B cell (primary cell): ENCODE measurements at regions not wholly inside any gene's neighbourhood (a gene's known extent, or its start where the extent isn't known, plus 50 kb on each side); places are given as distances from the start of the nearest gene placed in this dataset.

ENCODE experiments used
- ATAC-seq: fragments of 200-7000 bp; cut with Tn5 transposase; one replicate; pipeline ENCODE4 v1.10.0; 2021; ENCODE audit warnings: low read depth, mild to moderate bottlenecking, moderate number of reproducible peaks, moderate library complexity
- CTCF ChIA-PET: fragments of 350-600 bp; sonication (Branson Sonifier 250); formaldehyde crosslinking; loops from one replicate; lab custom pipeline; 2021; ENCODE audit warnings: antibody characterized with exemption, inconsistent platforms; lab: Charles Lee
- POLR2A ChIA-PET: fragments of 350-600 bp; sonication (Branson Sonifier 250); formaldehyde crosslinking; loops from one replicate; lab custom pipeline; 2021; ENCODE audit warnings: antibody characterized with exemption; lab: Charles Lee
- DNase-seq: peaks from one replicate; pipeline ENCODE4 v3.0.0; 2013
- H2AFZ ChIP-seq: 2 replicates; pipeline ENCODE4 v1.6.1; 2012; ENCODE audit warnings: mild to moderate bottlenecking, low read depth, low read length; ENCODE audit not compliant: insufficient read depth, poor library complexity, severe bottlenecking
- H3K27ac ChIP-seq, 2 donors: 1 replicate in 1 of 2; 2 replicates in 1 of 2; pipeline ENCODE4 v1.5.1; 2012 to 2013; ENCODE audit warnings: low read length in 2 of 2, mild to moderate bottlenecking in 2 of 2, moderate library complexity in 1 of 2
- H3K27me3 ChIP-seq, 4 experiments: fragments of 200-600 bp in 1 of 4; sonication (generic) in 1 of 4; replicated peaks in 1 of 4; 1 replicate in 2 of 4; 2 replicates in 2 of 4; pipeline versions ENCODE4 v1.6.1 to v1.7.0; 2013 to 2016; ENCODE audit warnings: low read length in 3 of 4, mild to moderate bottlenecking in 2 of 4, mixed read lengths in 1 of 4, moderate library complexity in 1 of 4; ENCODE audit not compliant: insufficient read depth in 4 of 4, control insufficient read depth in 3 of 4; ENCODE audit errors: control extremely low read depth in 1 of 4
- H3K36me3 ChIP-seq, 2 experiments: replicated peaks in 1 of 2; 1 replicate in 1 of 2; 2 replicates in 1 of 2; pipeline versions ENCODE4 v1.6.1 to v1.7.1; 2013; ENCODE audit warnings: low read length in 1 of 2; ENCODE audit not compliant: insufficient read depth in 2 of 2, control insufficient read depth in 1 of 2; ENCODE audit errors: control extremely low read depth in 1 of 2, extremely low read depth in 1 of 2
- H3K4me1 ChIP-seq, 2 donors: fragments of 200-600 bp in 1 of 2; sonication (generic) in 1 of 2; 1 replicate in 1 of 2; 2 replicates in 1 of 2; pipeline versions ENCODE4 v1.5.1 to v1.6.1; 2013 to 2017; ENCODE audit warnings: low read length in 2 of 2; ENCODE audit not compliant: control insufficient read depth in 2 of 2, insufficient read depth in 2 of 2
- H3K4me2 ChIP-seq: replicated peaks from 2 replicates; pipeline ENCODE3; 2012; ENCODE audit warnings: mild to moderate bottlenecking, low read depth, low read length; ENCODE audit not compliant: poor library complexity, severe bottlenecking
- H3K4me3 ChIP-seq, 5 experiments: fragments of 200-600 bp in 1 of 5; sonication (generic) in 1 of 5; 1 replicate in 3 of 5; 2 replicates in 2 of 5; pipeline versions ENCODE4 v1.5.1 to v1.7.0; 2011 to 2016; ENCODE audit warnings: low read length in 4 of 5, mild to moderate bottlenecking in 4 of 5, low read depth in 2 of 5, control low read depth in 1 of 5, moderate library complexity in 1 of 5; ENCODE audit not compliant: insufficient read depth in 1 of 5; ENCODE audit errors: control extremely low read depth in 1 of 5, extremely low read depth in 1 of 5
- H3K79me2 ChIP-seq: fragments of 200-600 bp; sonication (generic); one replicate; pipeline ENCODE4 v1.6.0; 2016; ENCODE audit warnings: low read length; ENCODE audit not compliant: control insufficient read depth, insufficient read depth
- H3K9ac ChIP-seq: fragments of 200-600 bp; sonication (generic); 2 replicates; pipeline ENCODE4 v1.6.1; 2017; ENCODE audit warnings: mild to moderate bottlenecking, low read length, moderate library complexity
- H3K9me3 ChIP-seq, 3 donors: one replicate each; pipeline versions ENCODE4 v1.6.1 to v1.7.1; 2013; ENCODE audit warnings: low read length in 2 of 3; ENCODE audit not compliant: control insufficient read depth in 2 of 3, insufficient read depth in 1 of 3; ENCODE audit errors: control extremely low read depth in 1 of 3
- H4K20me1 ChIP-seq: 2 replicates; pipeline ENCODE4 v1.6.0; 2012; ENCODE audit warnings: mild to moderate bottlenecking, low read length; ENCODE audit not compliant: insufficient read depth, control insufficient read depth, poor library complexity, severe bottlenecking
- H3K27ac Mint-ChIP-seq: one replicate; pipeline ENCODE4 v1.8.0; 2021; ENCODE audit warnings: mixed read lengths
- H3K27me3 Mint-ChIP-seq: one replicate; pipeline ENCODE4 v1.8.0; 2021; ENCODE audit warnings: mixed read lengths
- H3K4me1 Mint-ChIP-seq: one replicate; pipeline ENCODE4 v1.8.0; 2021; ENCODE audit warnings: mixed read lengths
- H3K4me3 Mint-ChIP-seq: one replicate; pipeline ENCODE4 v1.8.0; 2021; ENCODE audit warnings: mixed read lengths
- H3K9me3 Mint-ChIP-seq: one replicate; pipeline ENCODE4 v1.8.0; 2022; ENCODE audit warnings: mixed read lengths; ENCODE audit not compliant: insufficient read depth
- CTCF ChIP-seq: fragments of 200-600 bp; IDR thresholded peaks from one replicate; pipeline ENCODE4 v1.8.0; 2022; ENCODE audit warnings: antibody characterized with exemption, mild to moderate bottlenecking
- EZH2 ChIP-seq: IDR thresholded peaks from 2 replicates; pipeline ENCODE4 v1.6.1; 2012; ENCODE audit warnings: borderline replicate concordance, low read depth, mild to moderate bottlenecking, moderate library complexity, low read length; ENCODE audit not compliant: insufficient read depth, poor library complexity, severe bottlenecking
- WGBS: methylation state at CpG from one replicate; pipeline ENCODE4 v1.1.5; 2013; ENCODE audit warnings: missing lambda C conversion rate; ENCODE audit not compliant: insufficient coverage; 5-methylcytosine and 5-hydroxymethylcytosine counted together
- intact Hi-C: fragments of 100-400 bp; cut with micrococcal nuclease; formaldehyde crosslinking; loops from one replicate; pipeline ENCODE4 v1.10.0; 2022

- ATAC-seq (no peak), DNase-seq (no peak)
- Histone ChIP-seq H3K27me3 (no peaks in the 10 kb centered on the region), H3K9ac (no peak overlapping the region), H4K20me1 (no peaks in the 10 kb centered on the region), H2AFZ (no peak overlapping the region), H3K79me2 (no peaks in the 10 kb centered on the region), H3K4me2 (no peak overlapping the region), H3K27ac (no peak overlapping the region), H3K4me1 (no peaks in the 10 kb centered on the region), H3K4me3 (no peak overlapping the region), H3K36me3 (no peaks in the 10 kb centered on the region), H3K9me3 (peaks cover 3 to 7% (median 3%) of the 10 kb centered on the region in 3 donors)
- 86% methylated on average over 2 of the region's 5 CpGs for WGBS
- ChIA-PET POLR2A (no interaction called here), CTCF (no interaction called here)
- H3K27ac Mint-ChIP-seq, result no peak overlapping the region
- intact Hi-C loops, result no loop called here
- H3K4me3 Mint-ChIP-seq, result no peak overlapping the region
- no peak for TF ChIP-seq EZH2
- no peak for TF ChIP-seq CTCF
- peaks cover 4% of the 10 kb centered on the region for H3K9me3 Mint-ChIP-seq
- no peaks in the 10 kb centered on the region for H3K27me3 Mint-ChIP-seq
- no peaks in the 10 kb centered on the region for H3K4me1 Mint-ChIP-seq
Observed at GRCh38 chr14:38425324-38425976, 169.6 kb upstream of the CLEC14A start.

DNA sequence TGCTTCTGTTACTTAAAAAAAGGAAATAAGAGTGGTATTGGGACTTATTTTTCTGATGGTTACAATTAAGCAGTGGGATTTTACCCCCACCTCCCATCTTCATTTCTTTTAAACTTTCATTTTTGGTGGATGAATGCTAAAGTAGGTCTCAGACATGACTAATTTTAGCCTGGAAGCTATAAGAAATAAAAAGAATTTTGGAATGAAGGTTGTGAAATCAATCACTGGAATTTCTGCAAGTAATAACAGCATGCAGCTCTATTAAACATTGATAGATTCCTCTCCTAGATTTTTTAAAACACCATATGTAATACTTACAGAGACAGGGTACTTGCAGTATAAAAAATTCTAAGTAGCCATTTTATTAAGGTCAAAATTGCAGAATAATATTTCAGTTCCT lies 164.2 kb upstream of the CLEC14A start:
- DNase-seq (no peak), ATAC-seq (no peak)
- peaks cover 4% of the 10 kb centered on the region for H3K9me3 Mint-ChIP-seq

More for the DNA sequence above, 164.2 kb upstream of the CLEC14A start:
- no peaks in the 10 kb centered on the region for H3K27me3 Mint-ChIP-seq
- Histone ChIP-seq H3K9me3 (peaks cover under 1 to 3% (median 1%) of the 10 kb centered on the region in 3 donors), H4K20me1 (no peaks in the 10 kb centered on the region), H3K4me1 (no peaks in the 10 kb centered on the region), H3K27ac (no peak overlapping the region), H3K9ac (no peak overlapping the region), H3K27me3 (no peaks in the 10 kb centered on the region), H3K4me3 (no peak overlapping the region), H3K79me2 (no peaks in the 10 kb centered on the region), H3K4me2 (no peak overlapping the region), H3K36me3 (no peaks in the 10 kb centered on the region), H2AFZ (no peak overlapping the region)
- POLR2A ChIA-PET, result no interaction called here
- CTCF ChIA-PET, result no interaction called here
- H3K4me1 Mint-ChIP-seq, result no peaks in the 10 kb centered on the region
- intact Hi-C loops, result no loop called here
- no peak overlapping the region for H3K4me3 Mint-ChIP-seq
- no peak overlapping the region for H3K27ac Mint-ChIP-seq
- no peak for TF ChIP-seq EZH2
- no peak for TF ChIP-seq CTCF
